ENCODE measurements at regions not wholly inside any gene's neighbourhood (a gene's known extent, or its start where the extent isn't known, plus 50 kb on each side); places are given as distances from the start of the nearest gene placed in this dataset.

DNA sequence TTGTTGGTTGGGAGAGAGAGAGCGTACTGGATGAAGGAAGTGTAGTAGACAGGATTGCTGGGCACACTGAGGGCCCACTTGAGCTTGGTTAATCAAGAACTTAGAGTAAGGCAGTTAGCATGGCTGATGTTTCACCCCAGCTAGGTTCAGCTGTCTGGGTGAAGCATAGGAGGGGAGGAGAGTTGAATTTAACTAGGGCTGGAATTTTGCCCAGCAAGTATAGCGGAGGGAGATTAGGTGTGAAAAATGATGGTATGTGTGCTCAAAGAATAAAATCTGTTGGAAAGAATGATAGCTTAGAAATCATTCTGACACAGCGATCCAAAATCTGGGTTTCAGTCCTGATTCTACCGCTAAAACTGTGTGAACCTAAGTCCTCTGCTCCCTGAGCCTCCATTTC lies 461.5 kb upstream of the PROX1 start:
- WGBS, 2 experiments (ENCODE audit: extremely low coverage in 2 of 2, insufficient read length in 1 of 2): 25% methylated on average over 1 of the region's 4 CpGs; no CpG with 5 or more reads in 1 of the 2 experiments
- H3K14ac ChIP-seq (replicated peaks; ENCODE audit: low read depth, low read length): no peak overlapping the region
- H2BK15ac ChIP-seq (ENCODE audit: low read depth, low read length): no peak overlapping the region
- DNase-seq (no peak), ATAC-seq (ENCODE audit: low read depth) (no peak)
- H2BK20ac ChIP-seq (ENCODE audit: low read depth, low read length): no peak overlapping the region
- H3K4me2 ChIP-seq (ENCODE audit: low read depth, low read length): no peak overlapping the region
- CTCF ChIA-PET: no interaction called here
- no peak overlapping the region for H3K18ac ChIP-seq (ENCODE audit: low read depth, low read length)
- H3K4ac ChIP-seq (ENCODE audit: low read depth, low read length): no peak overlapping the region
- TF ChIP-seq FOS (IDR thresholded peaks at IDR 0.05; ENCODE audit: low read depth, low read length): no peak
- H3K27me3 ChIP-seq (ENCODE audit: control insufficient read depth, insufficient read depth, low read length): no peaks in the 10 kb centered on the region
- no peak overlapping the region for H2AK9ac ChIP-seq (replicated peaks; ENCODE audit: low read depth, low read length, poor library complexity)
- no peaks in the 10 kb centered on the region for H4K20me1 ChIP-seq (ENCODE audit: insufficient read depth, low read length)
- H3K36me3 ChIP-seq (ENCODE audit: control insufficient read depth, insufficient read depth, low read length): no peaks in the 10 kb centered on the region
- BruUV-seq (replicated peaks): no TSS peak
- H4K5ac ChIP-seq (ENCODE audit: low read depth, low read length): no peak overlapping the region
- H3K23ac ChIP-seq (ENCODE audit: low read depth, low read length): no peak overlapping the region
- in situ Hi-C loops (cut with MboI; ENCODE audit: low sequenced_read_pairs): no loop called here
- H3K9me1 ChIP-seq (ENCODE audit: insufficient read depth, low read length): no peaks in the 10 kb centered on the region
- POLR2A ChIA-PET (ENCODE audit: unreplicated experiment): no interaction called here
- dilution Hi-C loops (cut with HindIII; ENCODE audit: low sequenced_read_pairs, unreplicated experiment): no loop called here
- no peak overlapping the region for H3K27ac ChIP-seq (ENCODE audit: insufficient read depth, low read length)
- H3K9ac ChIP-seq (ENCODE audit: low read depth, low read length): no peak overlapping the region
- H3K79me1 ChIP-seq (ENCODE audit: low read depth in 1 of 2, low read length in 2 of 2): no peaks in the 10 kb centered on the region
- peaks cover 4% of the 10 kb centered on the region; the same call in 1 of the 2 replicates for H3K9me3 ChIP-seq (ENCODE audit: control insufficient read depth, insufficient read depth, low read length)
- intact Hi-C loops (cut with micrococcal nuclease): no loop called here
- no peak overlapping the region for H2BK5ac ChIP-seq (ENCODE audit: low read depth, low read length, poor library complexity, severe bottlenecking)
- H4K91ac ChIP-seq (ENCODE audit: insufficient read depth, low read depth, low read length): no peak overlapping the region
- H2AK5ac ChIP-seq (ENCODE audit: low read depth, low read length): no peak overlapping the region
- no peaks in the 10 kb centered on the region for H3K4me1 ChIP-seq (ENCODE audit: control insufficient read depth, insufficient read depth, low read length)
- H2AFZ ChIP-seq (replicated peaks; ENCODE audit: low read length, poor library complexity): no peak overlapping the region
- no peak overlapping the region for H3K4me3 ChIP-seq (ENCODE audit: insufficient read depth, low read depth, low read length)
- H4K8ac ChIP-seq (ENCODE audit: low read depth in 2 of 2, low read length in 2 of 2): no peak overlapping the region
- no peak overlapping the region for H3K56ac ChIP-seq (ENCODE audit: extremely low read depth, insufficient read depth, low read length)
- no peak overlapping the region for H2BK120ac ChIP-seq (ENCODE audit: low read depth, low read length)

Data from IMR-90 (cell line).